H54 (cell line): ENCODE measurements at regions not wholly inside any gene's neighbourhood (a gene's known extent, or its start where the extent isn't known, plus 50 kb on each side); places are given as distances from the start of the nearest gene placed in this dataset.

Experiments used
- DNase-seq: peaks from one replicate; pipeline ENCODE4 v3.0.0; 2011; ENCODE audit warnings: low spot score, mixed read lengths; ENCODE audit not compliant: insufficient read length
- FAIRE-seq: peaks from 3 replicates; lab custom pipeline; 2011; peaks lifted over from hg19 to GRCh38; lab: Jason Lieb, UNC
- POLR2A ChIP-seq: IDR thresholded peaks from 2 replicates; pipeline ENCODE4 v1.6.1; 2011; ENCODE audit warnings: low read depth, mild to moderate bottlenecking, low read length

DNA sequence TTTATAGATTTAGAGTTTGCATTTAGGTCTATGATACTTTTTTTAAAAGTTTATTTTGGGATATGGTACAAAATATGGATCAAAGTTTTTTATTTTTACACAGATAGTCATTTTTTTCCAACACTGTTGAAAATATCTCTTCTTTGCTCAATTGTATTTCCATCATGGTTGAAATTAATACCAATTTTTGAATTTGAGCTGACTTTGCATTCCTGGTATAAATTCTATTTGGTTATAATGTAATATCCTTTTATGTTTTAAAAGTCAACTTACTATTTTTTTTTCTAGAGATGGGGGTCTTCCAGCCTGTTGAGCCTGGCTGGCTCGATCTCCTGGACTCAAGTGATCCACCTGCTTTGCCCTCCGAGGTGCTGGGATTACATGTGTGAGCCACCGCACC lies 620.1 kb downstream of the OLFM4 start:
- TF ChIP-seq POLR2A, result no peak
- DNase-seq (no peak), FAIRE-seq (no peak)

- no peak for DNase-seq
- TF ChIP-seq POLR2A, result no peak
- FAIRE-seq, result no peak
These were observed 643.4 kb downstream of the OLFM4 start for GRCh38 chr13:53672005-53672404.

- TF ChIP-seq POLR2A, result no peak
- no peak for FAIRE-seq
- no peak for DNase-seq
These were observed 654.5 kb downstream of the OLFM4 start for GRCh38 chr13:53683146-53683545.

- no peak for DNase-seq
- no peak for TF ChIP-seq POLR2A
- no peak for FAIRE-seq
These were observed 655.0 kb downstream of the OLFM4 start for GRCh38 chr13:53683608-53684007.

- FAIRE-seq (no peak), DNase-seq (no peak)
- TF ChIP-seq POLR2A, result no peak
These were observed 662.8 kb downstream of the OLFM4 start for GRCh38 chr13:53691417-53691816.

DNA sequence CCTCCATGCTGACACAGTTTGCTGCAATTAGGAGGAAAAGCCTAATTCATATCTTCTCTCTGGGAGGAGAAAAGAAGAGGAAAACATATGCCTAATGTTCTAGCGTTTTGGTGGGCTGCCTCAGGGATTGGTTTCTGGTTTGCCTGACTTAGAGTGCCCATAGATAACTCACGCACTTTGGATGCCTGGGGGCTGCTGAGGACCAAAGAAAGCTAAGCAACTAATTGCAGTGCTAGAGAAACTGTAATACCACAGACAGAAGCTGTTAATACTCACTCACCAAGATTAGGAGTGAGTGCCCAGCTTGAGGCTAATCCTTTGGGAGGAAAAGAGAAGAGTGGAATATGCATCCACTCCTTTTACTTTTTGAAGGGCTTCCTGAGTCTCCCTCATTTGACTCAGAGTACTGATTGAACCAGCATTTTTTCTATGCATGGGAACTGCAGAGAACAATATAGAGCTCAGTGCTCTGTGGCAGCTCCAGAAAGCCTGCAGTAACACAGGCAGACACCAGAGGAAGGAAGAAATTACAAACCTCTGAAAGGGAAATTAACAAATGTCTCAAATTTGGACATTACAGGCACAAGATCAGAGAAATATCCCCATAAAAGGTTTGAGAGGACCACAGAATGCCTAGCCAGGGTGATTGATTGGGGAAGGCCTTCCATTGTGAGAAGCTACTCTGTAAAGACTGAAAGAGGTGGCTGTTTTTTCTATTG lies 666.4 kb downstream of the OLFM4 start:
- no peak for DNase-seq
- TF ChIP-seq POLR2A, result no peak
- no peak for FAIRE-seq

GRCh38 chr13:53703371-53704080 lies 674.9 kb downstream of the OLFM4 start:
- FAIRE-seq (no peak), DNase-seq (no peak)
- TF ChIP-seq POLR2A, result no peak

DNA sequence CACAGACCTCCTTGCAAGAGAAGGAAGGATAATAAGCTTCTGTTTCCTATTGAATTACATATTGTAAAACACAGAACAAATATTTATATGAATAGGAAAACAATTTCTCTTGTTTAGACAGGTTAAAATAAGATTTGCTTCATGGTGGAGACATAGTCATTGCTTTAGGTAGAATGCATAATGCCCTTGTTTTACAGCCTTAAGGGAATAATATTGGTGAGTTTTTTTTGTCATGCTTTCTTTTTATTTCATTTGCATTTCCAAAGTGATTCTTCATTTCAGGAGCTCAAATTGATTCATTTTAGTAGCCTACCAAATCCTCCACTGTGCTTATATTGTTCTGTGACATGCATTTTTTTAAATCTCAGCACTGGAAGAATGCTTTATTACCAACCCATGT lies 690.7 kb downstream of the OLFM4 start:
- no peak for TF ChIP-seq POLR2A
- DNase-seq (no peak), FAIRE-seq (no peak)

DNA sequence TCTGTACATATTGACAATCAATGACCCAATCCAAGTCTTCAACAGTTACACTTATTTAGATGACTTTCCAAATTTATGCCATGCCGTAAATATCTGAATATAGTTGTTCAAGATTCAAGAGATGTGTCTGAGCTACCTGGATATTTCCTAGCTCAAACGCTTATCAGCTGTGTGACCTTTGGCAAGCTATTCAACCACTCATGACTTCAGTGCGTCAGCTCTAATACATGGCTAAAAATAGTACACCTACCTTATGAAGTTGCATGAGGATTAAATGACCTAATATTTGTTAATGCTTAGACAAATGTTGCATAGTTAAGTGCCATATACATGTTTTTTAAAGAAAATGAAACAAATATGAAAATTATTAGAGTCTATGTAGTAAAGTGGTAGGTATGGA lies 704.1 kb downstream of the OLFM4 start:
- DNase-seq (no peak), FAIRE-seq (no peak)
- no peak for TF ChIP-seq POLR2A

DNA sequence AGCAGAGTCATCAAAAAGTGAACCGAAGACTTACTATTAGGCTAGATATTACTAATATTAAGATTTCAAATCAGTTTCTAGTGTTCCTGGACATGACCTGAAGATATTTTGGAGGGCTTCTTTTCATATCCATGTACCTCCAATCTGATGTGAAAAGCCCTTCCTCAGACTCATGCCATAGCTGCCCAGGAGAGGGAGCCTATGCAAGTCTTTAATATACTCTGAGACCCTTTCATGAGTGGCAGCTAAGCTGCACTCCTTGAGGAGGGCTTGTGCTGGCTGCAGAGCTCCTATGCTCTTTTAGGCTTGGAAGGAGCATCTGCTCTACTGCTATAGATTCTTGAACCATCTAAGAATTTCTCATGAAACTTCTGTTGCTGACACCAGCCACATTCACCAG lies 715.3 kb downstream of the OLFM4 start:
- DNase-seq, result no peak
- no peak for TF ChIP-seq POLR2A
- no peak for FAIRE-seq

DNA sequence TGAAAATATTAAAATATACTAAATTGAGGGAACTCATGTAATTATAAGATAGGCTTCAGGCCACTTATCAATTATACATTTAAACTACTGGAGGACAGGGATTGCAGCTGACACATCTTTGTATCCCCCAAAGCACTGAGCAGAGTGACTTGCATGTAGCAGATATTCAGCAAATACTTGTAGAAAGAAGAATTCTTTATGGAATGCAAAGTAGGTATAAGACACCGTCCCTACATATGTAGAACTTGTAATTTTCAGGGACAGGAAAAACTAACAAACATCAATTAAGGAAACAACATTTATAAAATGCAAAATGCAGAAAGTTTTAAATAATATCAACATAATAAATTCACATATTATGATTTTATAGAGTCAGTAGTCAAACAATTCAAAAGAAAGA lies 719.2 kb downstream of the OLFM4 start:
- no peak for TF ChIP-seq POLR2A
- DNase-seq (no peak), FAIRE-seq (no peak)

- DNase-seq (no peak), FAIRE-seq (no peak)
- no peak for TF ChIP-seq POLR2A
These were observed 720.7 kb downstream of the OLFM4 start for GRCh38 chr13:53749306-53749705.

DNA sequence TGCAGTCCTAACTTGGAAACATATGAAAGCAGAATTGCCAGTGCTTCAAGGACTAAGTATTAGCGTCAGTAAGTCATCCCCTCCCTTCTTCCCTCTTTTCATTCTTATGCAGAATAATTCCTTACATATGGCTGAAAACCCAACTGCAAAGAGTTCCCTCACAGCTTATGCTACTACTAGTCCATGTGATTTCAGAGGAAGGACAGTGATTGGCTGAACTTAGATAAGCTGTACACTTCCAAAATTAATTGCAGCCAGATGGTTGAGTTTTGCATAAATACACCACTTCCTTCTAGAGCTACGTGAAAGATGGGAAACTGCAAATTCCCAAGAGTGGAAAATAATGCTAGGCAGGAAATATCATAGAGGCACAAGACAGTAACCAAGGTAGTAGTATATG lies 730.4 kb downstream of the OLFM4 start:
- DNase-seq, result no peak
- no peak for TF ChIP-seq POLR2A

DNA sequence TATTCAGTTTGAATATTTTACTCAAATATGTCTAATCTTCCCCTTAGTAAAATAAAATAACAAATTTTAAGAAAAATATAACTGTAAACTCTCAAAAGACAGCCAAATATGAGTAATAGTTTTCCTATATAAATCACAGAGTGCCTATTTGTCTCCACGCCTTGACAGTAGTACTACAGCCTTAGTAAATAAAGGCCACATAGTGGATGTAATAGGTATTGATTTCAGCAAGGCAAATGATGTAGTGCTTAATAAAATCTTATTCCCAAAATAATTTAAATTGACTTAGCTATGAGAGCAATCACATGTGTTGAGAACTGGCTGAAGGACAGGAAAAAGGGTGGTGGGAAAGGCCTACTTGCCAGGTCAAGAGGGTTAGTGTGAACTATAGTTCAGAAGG lies 747.2 kb downstream of the OLFM4 start:
- DNase-seq (no peak), FAIRE-seq (no peak)
- TF ChIP-seq POLR2A, result no peak

More for the DNA sequence above, 730.4 kb downstream of the OLFM4 start:
- FAIRE-seq, result no peak

DNA sequence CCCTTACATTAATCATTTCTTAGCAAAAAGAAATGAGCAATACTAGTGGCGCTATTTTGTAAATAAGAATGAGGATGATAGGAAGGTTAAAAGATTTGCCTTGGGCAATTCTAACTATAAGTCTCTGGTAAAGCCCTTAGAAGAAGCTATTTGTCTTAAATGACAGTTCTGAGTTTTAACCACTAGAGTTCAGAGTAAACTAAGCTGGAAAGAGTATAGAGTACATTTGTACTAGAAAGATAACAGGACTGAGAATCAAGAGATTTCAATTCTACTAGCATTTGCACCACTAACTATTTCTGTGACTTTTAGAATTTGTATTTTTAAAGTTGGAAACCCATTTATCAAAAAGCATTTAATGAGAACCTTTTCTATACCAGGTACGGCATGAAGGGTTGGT lies 750.3 kb downstream of the OLFM4 start:
- DNase-seq, result no peak
- no peak for TF ChIP-seq POLR2A
- FAIRE-seq, result no peak
